Kidney (tissue), 13 donors: ENCODE measurements at regions not wholly inside any gene's neighbourhood (a gene's known extent, or its start where the extent isn't known, plus 50 kb on each side); places are given as distances from the start of the nearest gene placed in this dataset.

Source experiments
- DNase-seq, 5 donors: peaks; one replicate each; pipeline ENCODE4 v3.0.0-alpha.2; 2013 to 2020
- FAIRE-seq: peaks from 2 replicates; lab custom pipeline; 2012; peaks lifted over from hg19 to GRCh38; lab: Jason Lieb, UNC
- H3K27ac ChIP-seq, 2 donors: one replicate each; pipeline ENCODE4 v1.7.0; 2013; ENCODE audit warnings: low read depth in 2 of 2, low read length in 2 of 2, inconsistent platforms in 1 of 2
- H3K27me3 ChIP-seq: one replicate; pipeline ENCODE4 v1.7.1; 2013; ENCODE audit warnings: low read length, inconsistent platforms; ENCODE audit not compliant: control insufficient read depth, insufficient read depth
- H3K36me3 ChIP-seq, 3 donors: one replicate each; pipeline versions ENCODE4 v1.7.0 to v1.7.1; 2013; ENCODE audit warnings: low read length in 3 of 3, control low read depth in 1 of 3, inconsistent platforms in 1 of 3; ENCODE audit not compliant: insufficient read depth in 3 of 3, control insufficient read depth in 2 of 3
- H3K4me1 ChIP-seq, 3 donors: one replicate each; pipeline versions ENCODE4 v1.7.0 to v1.7.1; 2013; ENCODE audit warnings: low read length in 3 of 3, inconsistent platforms in 1 of 3, low read depth in 1 of 3; ENCODE audit not compliant: control insufficient read depth in 2 of 3, insufficient read depth in 2 of 3
- H3K4me3 ChIP-seq, 3 donors: one replicate each; pipeline versions ENCODE4 v1.7.0 to v1.8.1; 2013; ENCODE audit warnings: low read length in 3 of 3, control low read depth in 1 of 3, inconsistent platforms in 1 of 3
- H3K9ac ChIP-seq, 3 donors: one replicate each; pipeline versions ENCODE4 v1.7.0 to v1.7.1; 2013; ENCODE audit warnings: low read length in 3 of 3, control low read depth in 1 of 3, inconsistent platforms in 1 of 3
- H3K9me3 ChIP-seq, 3 donors: one replicate each; pipeline versions ENCODE4 v1.7.0 to v1.7.1; 2013; ENCODE audit warnings: low read length in 3 of 3, control low read depth in 1 of 3, inconsistent platforms in 1 of 3; ENCODE audit not compliant: control insufficient read depth in 2 of 3, insufficient read depth in 1 of 3
- intact Hi-C: fragments of 100-400 bp; cut with DNase I; formaldehyde crosslinking; loops from one replicate; pipeline ENCODE4 v1.11.1; 2022
- TF ChIP-seq, protein P1 (sequence below): IDR thresholded peaks from 3 replicates; pipeline ENCODE4 v1.5.1; 2012; ENCODE audit warnings: mild to moderate bottlenecking, moderate library complexity, borderline replicate concordance; ENCODE audit not compliant: insufficient read depth; ENCODE audit errors: extremely low read depth
- donor health status: control.
- donor health status: control.
- donor health status: control.
- donor health status: control.
- donor health status: control.
- donor health status: DM: yes; HTN: yes; CAD: no.
- donor health status: Normal renal cell carcinoma (clear cell type).

DNA sequence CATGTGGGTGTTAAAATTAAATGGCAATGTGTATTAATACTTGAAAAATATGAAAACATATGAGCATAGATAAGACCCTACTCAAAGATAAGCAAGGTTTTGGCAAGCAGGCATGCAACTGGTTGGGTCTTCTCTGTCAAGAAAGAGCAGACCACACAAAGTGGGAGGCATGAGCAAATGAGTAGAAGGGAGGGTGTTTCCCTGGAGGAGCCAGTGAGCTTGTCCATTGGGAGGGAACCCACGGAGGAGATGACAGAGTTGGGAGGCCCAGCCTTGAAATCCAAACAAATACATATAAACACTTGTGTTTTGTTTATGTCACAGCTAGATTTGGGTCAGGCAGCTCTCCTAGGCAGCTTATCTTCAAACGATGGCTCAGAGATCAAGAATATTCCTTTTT lies 134.5 kb upstream of the CXCL12 start:
- Histone ChIP-seq H3K9ac (no peak overlapping the region), H3K4me1 (no peaks in the 10 kb centered on the region), H3K9me3 (no peaks in the 10 kb centered on the region), H3K36me3 (no peaks in the 10 kb centered on the region), H3K27me3 (no peaks in the 10 kb centered on the region), H3K4me3 (no peak overlapping the region), H3K27ac (no peak overlapping the region)
- FAIRE-seq (no peak), DNase-seq (no peak)
- intact Hi-C loops, result no loop called here
- TF ChIP-seq, protein P1, sequence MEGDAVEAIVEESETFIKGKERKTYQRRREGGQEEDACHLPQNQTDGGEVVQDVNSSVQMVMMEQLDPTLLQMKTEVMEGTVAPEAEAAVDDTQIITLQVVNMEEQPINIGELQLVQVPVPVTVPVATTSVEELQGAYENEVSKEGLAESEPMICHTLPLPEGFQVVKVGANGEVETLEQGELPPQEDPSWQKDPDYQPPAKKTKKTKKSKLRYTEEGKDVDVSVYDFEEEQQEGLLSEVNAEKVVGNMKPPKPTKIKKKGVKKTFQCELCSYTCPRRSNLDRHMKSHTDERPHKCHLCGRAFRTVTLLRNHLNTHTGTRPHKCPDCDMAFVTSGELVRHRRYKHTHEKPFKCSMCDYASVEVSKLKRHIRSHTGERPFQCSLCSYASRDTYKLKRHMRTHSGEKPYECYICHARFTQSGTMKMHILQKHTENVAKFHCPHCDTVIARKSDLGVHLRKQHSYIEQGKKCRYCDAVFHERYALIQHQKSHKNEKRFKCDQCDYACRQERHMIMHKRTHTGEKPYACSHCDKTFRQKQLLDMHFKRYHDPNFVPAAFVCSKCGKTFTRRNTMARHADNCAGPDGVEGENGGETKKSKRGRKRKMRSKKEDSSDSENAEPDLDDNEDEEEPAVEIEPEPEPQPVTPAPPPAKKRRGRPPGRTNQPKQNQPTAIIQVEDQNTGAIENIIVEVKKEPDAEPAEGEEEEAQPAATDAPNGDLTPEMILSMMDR, result no peak

DNA sequence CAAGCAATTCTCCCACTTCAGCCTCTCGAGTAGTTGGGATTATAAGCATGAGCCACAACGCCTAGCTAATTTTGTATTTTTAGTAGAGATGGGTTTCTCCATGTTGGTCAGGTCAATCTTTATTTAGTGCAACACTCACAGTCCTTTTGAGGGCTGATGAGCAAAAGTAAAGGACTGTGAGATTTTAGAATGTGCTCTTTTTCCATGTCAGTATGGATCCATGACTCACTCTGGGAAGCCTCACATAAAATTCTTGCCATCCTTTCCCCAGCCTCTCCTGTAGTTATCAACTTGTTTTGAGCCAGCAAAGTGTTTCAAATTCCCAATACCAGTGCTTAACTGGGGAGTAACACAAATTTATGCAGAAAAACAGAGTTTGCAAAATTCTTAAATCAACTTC lies 135.8 kb upstream of the CXCL12 start:
- no peak overlapping the region for H3K27ac ChIP-seq
- no peak for FAIRE-seq
- TF ChIP-seq, protein P1, result no peak
- H3K4me3 ChIP-seq, result no peak overlapping the region
- no peaks in the 10 kb centered on the region for H3K27me3 ChIP-seq
- DNase-seq, result no peak
- H3K4me1 ChIP-seq, result no peaks in the 10 kb centered on the region
- H3K9ac ChIP-seq, result no peak overlapping the region
- no peaks in the 10 kb centered on the region for H3K9me3 ChIP-seq
- intact Hi-C loops, result no loop called here
- no peaks in the 10 kb centered on the region for H3K36me3 ChIP-seq

DNA sequence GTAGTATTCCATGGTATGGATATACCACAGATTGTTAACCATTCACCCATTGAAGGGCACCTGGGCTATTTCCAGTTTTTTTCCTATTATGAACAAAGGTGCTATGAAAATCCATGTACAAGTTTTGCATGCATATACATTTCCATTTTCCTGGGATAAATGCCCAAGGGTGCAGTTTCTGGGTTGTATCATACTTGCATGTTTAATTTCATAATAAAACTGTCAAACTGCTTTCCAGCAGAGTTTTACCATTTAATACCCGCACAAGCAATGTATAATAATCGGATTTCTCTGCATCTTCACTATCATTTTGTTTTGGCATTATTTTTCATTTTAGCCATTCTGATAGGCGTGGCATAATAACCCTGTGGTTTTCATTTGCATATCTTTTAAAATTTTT lies 154.3 kb upstream of the CXCL12 start:
- H3K27me3 ChIP-seq, result no peaks in the 10 kb centered on the region
- no peak overlapping the region for H3K9ac ChIP-seq
- TF ChIP-seq, protein P1, result no peak
- H3K9me3 ChIP-seq, result peaks cover 0 to 5% (median 5%) of the 10 kb centered on the region in 3 donors
- intact Hi-C loops, result no loop called here
- no peaks in the 10 kb centered on the region for H3K4me1 ChIP-seq
- no peak overlapping the region for H3K4me3 ChIP-seq
- H3K27ac ChIP-seq, result no peak overlapping the region
- DNase-seq (no peak), FAIRE-seq (no peak)
- no peaks in the 10 kb centered on the region for H3K36me3 ChIP-seq

DNA sequence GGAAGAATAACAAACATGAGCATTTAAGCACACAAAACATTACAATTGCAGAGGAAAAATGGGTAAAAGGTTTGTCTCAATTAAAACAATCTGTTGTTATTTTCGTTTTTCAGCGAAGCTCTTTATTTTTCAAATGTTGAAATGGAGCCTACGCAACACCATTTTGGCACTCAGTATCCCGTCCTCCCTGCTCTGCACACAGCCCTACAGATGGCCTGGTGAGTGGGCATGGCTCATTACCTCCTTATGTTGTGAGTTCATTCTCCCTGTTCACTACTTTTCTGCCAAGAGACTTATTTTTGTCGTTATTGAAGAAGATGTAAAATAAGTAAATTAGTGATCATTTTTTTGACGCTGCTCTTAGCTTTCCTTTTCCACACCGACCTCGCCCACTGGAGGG lies 167.8 kb upstream of the CXCL12 start:
- TF ChIP-seq, protein P1, result no peak
- Histone ChIP-seq H3K9ac (no peak overlapping the region), H3K27ac (no peak overlapping the region), H3K9me3 (peaks cover 0 to 6% (median 6%) of the 10 kb centered on the region in 3 donors), H3K4me3 (no peak overlapping the region), H3K36me3 (no peaks in the 10 kb centered on the region), H3K4me1 (no peaks in the 10 kb centered on the region), H3K27me3 (no peaks in the 10 kb centered on the region)
- intact Hi-C loops, result no loop called here
- no peak for FAIRE-seq
- no peak for DNase-seq
